ENCODE measurements at regions not wholly inside any gene's neighbourhood (a gene's known extent, or its start where the extent isn't known, plus 50 kb on each side); places are given as distances from the start of the nearest gene placed in this dataset.

DNA sequence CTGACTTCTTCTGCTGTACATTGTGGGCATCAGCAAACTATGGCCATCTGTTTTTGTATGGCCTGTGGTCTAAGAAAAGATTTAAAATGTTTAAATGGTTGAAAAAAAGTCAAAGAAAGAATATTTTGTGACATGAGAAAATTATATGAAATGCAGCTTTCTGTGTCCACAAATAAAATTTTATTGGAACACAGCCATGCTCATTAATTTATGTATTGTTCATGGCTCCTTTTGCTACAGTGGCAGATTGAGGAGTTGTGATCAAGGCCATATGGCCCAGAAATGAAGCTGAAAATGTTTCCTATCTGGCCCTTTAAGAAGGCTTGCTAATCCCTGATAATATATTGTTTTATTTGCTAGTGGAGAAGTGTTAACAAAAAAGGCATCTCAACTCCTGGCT is 162.0 kb downstream of the SLC4A3 start:
- TF ChIP-seq TARDBP (IDR thresholded peaks at IDR 0.05) (no peak), POLR2AphosphoS5 (IDR thresholded peaks at IDR 0.05; ENCODE audit: control insufficient read depth, insufficient read depth, low read depth, low read length) (no peak), BACH1 (tag; IDR thresholded peaks at IDR 0.05) (no peak), FOXM1 (IDR thresholded peaks at IDR 0.05; ENCODE audit: low read depth) (no peak), FOXM1 (CRISPR knock-in tag; IDR thresholded peaks at IDR 0.05; ENCODE audit: low read depth) (no peak), CCAR2 (IDR thresholded peaks at IDR 0.05; ENCODE audit: low read depth, low read length) (no peak), SMC3 (conservative IDR thresholded peaks at IDR 0.05; ENCODE audit: insufficient read depth, low read depth, low read length) (no peak), MCM2 (IDR thresholded peaks at IDR 0.05; ENCODE audit: low read depth) (no peak), CBFB (CRISPR knock-in tag; IDR thresholded peaks at IDR 0.05) (no peak), NFE2L1 (tag; IDR thresholded peaks at IDR 0.05; ENCODE audit: borderline replicate concordance, low read depth) (no peak), CCNT2 (IDR thresholded peaks at IDR 0.05; ENCODE audit: borderline replicate concordance, extremely low read depth, insufficient read length, low read depth, low read length) (no peak), USF2 (CRISPR knock-in tag; IDR thresholded peaks at IDR 0.05) (no peak)

Data from K562 (cell line).